Gastroesophageal sphincter (tissue), 3 donors: ENCODE measurements at regions not wholly inside any gene's neighbourhood (a gene's known extent, or its start where the extent isn't known, plus 50 kb on each side); places are given as distances from the start of the nearest gene placed in this dataset.

Experiments
- CTCF ChIP-seq, 4 experiments: fragments of 200-600 bp in 2 of 4; fragments of 450-650 bp in 2 of 4; sonication (generic) in 1 of 4; IDR thresholded peaks; one replicate each; pipeline ENCODE4 v1.5.1; 2017 to 2019; ENCODE audit warnings: antibody characterized with exemption in 4 of 4, mild to moderate bottlenecking in 2 of 4, moderate library complexity in 2 of 4
- EP300 ChIP-seq: sonication (generic); formaldehyde crosslinking; IDR thresholded peaks from one replicate; pipeline ENCODE4 v1.6.1; 2017; ENCODE audit warnings: antibody characterized with exemption, mild to moderate bottlenecking
- POLR2AphosphoS5 ChIP-seq: sonication (generic); formaldehyde crosslinking; IDR thresholded peaks from one replicate; pipeline ENCODE4 v1.6.1; 2017; ENCODE audit warnings: antibody characterized with exemption

GRCh38 chr14:58740379-58740935, 102.7 kb downstream of the DACT1 start:
- TF ChIP-seq CTCF (IDR thresholded peaks at IDR 0.05) (no peak), EP300 (no peak), POLR2AphosphoS5 (no peak)
